Loucy (cell line): ENCODE measurements at regions not wholly inside any gene's neighbourhood (a gene's known extent, or its start where the extent isn't known, plus 50 kb on each side); places are given as distances from the start of the nearest gene placed in this dataset.

ENCODE experiments used
- EZH2phosphoT487 ChIP-seq: fragments of 200-600 bp; IDR thresholded peaks from 2 replicates; pipeline ENCODE4 v1.6.1; 2018; ENCODE audit warnings: antibody characterized with exemption, mild to moderate bottlenecking, moderate library complexity, borderline replicate concordance
- TF ChIP-seq, protein P1 (sequence below): fragments of 200-600 bp; sonication (generic); conservative IDR thresholded peaks from 2 replicates; pipeline ENCODE4 v1.5.1; 2014; ENCODE audit warnings: mild to moderate bottlenecking, antibody characterized with exemption, low read length

DNA sequence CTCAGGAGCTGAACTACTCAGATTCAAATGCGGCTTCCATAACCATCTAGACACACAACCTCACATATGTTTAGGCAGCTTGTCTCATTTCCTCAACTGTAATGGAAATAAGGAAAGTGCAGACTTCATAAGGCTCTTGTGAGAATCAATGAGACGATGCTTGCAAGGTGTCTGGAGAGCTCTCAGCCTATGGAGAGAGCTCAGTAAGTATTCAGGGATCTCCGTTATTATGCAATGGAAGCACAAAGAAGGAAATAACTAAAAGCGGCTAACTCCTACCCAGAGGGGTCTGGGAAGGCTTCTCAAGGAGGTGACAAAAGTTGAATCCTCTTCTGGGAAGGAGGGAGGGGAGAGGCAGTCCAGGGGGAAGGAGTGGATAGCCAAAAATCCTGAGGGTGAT, 50.1 kb upstream of the LIPC start:
- TF ChIP-seq, protein P1, sequence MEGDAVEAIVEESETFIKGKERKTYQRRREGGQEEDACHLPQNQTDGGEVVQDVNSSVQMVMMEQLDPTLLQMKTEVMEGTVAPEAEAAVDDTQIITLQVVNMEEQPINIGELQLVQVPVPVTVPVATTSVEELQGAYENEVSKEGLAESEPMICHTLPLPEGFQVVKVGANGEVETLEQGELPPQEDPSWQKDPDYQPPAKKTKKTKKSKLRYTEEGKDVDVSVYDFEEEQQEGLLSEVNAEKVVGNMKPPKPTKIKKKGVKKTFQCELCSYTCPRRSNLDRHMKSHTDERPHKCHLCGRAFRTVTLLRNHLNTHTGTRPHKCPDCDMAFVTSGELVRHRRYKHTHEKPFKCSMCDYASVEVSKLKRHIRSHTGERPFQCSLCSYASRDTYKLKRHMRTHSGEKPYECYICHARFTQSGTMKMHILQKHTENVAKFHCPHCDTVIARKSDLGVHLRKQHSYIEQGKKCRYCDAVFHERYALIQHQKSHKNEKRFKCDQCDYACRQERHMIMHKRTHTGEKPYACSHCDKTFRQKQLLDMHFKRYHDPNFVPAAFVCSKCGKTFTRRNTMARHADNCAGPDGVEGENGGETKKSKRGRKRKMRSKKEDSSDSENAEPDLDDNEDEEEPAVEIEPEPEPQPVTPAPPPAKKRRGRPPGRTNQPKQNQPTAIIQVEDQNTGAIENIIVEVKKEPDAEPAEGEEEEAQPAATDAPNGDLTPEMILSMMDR: no peak
- no peak for TF ChIP-seq EZH2phosphoT487
